Activated CD4-positive, alpha-beta T cell treated with anti-CD3 and anti-CD28 coated beads, Interleukin-2, amount 50 U/mL, for 48 hours (primary cell): ENCODE measurements at regions not wholly inside any gene's neighbourhood (a gene's known extent, or its start where the extent isn't known, plus 50 kb on each side); places are given as distances from the start of the nearest gene placed in this dataset.
"Not testable (repeated sequence)": the region's sequence is repeated elsewhere in the genome, so short reads cannot be mapped to it uniquely, and the experiment has no call there.

Source experiments
- DNase-seq, 2 experiments: peaks; one replicate each; pipeline ENCODE4 v3.0.0-alpha.2; 2020

- no peak for DNase-seq
Measured at GRCh38 chr3:177438596-177439220, 241.4 kb upstream of the TBL1XR1 start.

DNA sequence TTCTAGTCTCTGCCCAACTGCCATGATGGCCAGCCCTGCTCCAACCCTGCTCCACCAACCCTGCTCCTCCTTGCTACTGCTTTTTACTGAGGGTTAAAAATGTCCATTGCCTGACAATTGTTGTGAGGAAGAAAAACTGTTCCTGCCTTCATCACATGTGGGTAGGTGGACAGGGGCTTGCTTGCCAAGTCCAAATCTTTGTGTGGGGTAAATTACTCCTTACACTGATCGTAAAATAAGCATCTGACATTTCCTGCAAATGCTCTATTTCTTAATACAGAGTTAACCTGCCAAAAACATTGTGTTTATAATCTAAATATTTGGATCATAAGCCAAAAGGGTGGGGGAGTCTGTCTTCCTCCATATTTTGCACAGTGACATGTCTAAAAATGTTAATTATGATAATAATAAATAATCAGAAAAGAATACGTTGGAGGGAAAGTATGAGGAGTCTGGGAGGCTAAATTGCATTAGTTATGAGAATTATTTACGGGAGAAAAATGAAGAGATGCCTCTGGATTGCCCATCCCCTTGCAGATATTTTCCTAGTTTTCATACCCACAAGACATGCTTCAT is 242.5 kb upstream of the TBL1XR1 start:
- DNase-seq: no peak

GRCh38 chr3:177440456-177441104 is 243.3 kb upstream of the TBL1XR1 start:
- DNase-seq: no peak

DNA sequence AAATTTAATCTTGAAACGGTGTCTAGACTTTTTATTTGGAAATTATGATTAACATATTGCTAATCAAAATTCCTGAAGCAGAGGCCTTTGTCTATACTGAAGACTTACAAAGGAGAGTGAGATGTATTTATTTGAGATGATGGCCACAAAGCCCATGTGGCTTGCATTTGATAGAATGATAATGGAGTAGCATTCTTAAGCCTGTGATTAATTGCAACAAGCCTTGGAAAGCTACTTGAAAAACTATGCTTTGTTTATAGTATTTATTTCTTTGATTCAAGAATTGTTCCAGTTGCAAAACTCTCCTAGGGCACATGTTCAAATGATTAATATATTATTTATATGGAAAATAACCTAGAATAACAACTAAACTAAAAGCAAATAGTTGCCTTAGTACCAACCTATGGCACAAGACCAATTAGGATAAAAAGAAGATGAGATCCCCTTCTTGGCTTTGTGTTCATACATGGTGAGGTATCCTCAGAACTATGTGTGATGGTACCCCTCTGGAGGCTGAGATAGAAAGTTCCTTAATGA is 244.1 kb upstream of the TBL1XR1 start:
- DNase-seq: no peak

GRCh38 chr3:177441813-177442646 is 244.7 kb upstream of the TBL1XR1 start:
- no peak for DNase-seq

- DNase-seq: no peak
Measured at GRCh38 chr3:177443469-177443868, 246.2 kb upstream of the TBL1XR1 start.

GRCh38 chr3:177444696-177445095 is 247.4 kb upstream of the TBL1XR1 start:
- DNase-seq: no peak

GRCh38 chr3:177445549-177445948 is 248.3 kb upstream of the TBL1XR1 start:
- DNase-seq: no peak

GRCh38 chr3:177446165-177446601 is 248.9 kb upstream of the TBL1XR1 start:
- DNase-seq: no peak

- no peak for DNase-seq
Measured at GRCh38 chr3:177447938-177448337, 250.7 kb upstream of the TBL1XR1 start.

GRCh38 chr3:177448987-177449359 is 251.7 kb upstream of the TBL1XR1 start:
- DNase-seq: no peak

- DNase-seq: peak in 1 of 2 experiments; percentile 11
Measured at GRCh38 chr3:177449360-177450006, 252.2 kb upstream of the TBL1XR1 start.

- no peak for DNase-seq
Measured at GRCh38 chr3:177451301-177451750, 254.0 kb upstream of the TBL1XR1 start.

- DNase-seq: no peak
Measured at GRCh38 chr3:177451864-177452830, 254.9 kb upstream of the TBL1XR1 start.

DNA sequence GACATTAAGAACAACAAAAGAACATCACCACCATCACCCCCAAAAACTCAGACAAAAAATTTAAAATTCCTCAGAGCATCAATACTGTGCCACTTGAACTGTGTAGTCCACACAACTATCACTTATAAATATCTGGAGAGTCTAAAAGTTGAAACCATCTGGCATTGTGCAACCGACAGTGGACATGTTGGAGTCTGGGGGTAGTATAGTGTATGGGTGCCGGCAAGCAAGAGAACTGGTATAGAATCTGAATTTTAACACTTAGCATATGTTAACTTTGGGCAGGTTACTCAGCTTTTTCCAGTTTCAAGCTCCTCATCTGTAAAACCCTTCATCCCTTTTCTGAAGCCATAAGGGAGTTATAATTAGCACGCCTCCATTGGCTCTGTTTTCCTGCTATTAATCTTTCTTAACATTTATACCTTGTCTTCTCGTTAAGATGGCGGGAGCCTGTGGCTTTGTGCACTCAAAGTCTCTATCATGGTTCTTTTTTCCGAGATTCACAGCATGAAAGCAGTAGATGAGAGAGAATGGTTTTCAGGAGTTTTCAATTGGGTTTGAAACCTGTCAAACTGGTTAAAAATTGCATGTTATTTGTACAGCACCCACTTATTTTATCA is 255.7 kb upstream of the TBL1XR1 start:
- DNase-seq: no peak

- DNase-seq: no peak
Measured at GRCh38 chr3:177453451-177453844, 256.2 kb upstream of the TBL1XR1 start.

DNA sequence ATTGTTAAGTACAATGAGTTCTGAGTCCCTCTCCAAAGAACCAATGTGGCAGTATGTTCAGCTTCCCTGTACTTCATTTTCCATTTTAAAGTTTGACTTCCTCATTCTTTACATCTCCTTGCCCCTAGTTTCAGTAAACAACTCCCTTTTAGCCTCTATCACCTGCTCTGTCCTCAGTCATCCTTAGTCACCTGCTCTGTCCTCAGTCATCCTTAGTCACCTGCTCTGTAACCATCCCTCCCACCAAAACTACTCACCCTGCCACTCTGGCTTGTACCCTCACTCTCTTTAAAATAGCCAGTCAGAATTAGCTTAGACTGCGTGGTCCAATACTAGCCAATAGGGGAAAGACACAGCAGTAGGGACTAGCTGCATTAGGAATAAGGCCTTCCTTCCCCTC is 259.9 kb upstream of the TBL1XR1 start:
- DNase-seq: not testable (repeated sequence)

DNA sequence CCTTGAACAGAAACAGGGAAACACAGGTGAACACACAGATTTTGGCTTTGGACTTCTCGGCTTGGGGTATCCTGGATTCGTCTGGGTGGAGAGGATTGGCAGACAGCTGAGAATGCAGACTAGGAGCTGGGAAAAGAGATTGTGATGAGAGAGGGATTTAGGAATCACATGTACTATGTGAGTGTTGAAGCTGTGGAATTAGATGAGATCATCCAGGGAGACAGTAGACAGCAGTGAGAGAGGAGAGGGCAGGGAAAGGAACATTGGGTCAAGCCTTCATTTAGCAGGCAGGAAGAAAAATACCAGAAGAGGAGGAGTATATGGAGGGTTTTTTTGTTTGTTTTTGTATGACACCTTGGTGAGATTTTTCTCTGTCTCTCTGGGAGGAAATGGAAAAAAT is 262.1 kb upstream of the TBL1XR1 start:
- DNase-seq: no peak

DNA sequence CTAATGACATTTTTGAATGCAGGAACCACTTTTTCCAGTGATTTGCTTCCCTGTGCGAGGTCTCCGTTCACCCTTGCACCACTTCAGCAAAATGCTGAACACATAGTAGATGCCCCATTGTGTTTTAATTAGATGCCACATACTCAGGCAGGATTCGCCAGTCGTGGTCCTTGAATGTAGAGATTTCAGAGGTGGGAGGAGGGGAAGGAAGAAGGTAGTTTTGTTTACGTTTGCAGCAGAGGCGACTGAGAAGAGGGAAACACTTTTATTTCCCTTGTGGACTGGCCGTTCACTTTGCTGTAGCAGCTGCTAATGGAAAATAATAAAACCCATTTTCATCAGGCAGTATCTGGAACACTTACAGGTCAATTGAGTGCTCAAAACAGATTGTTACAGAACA is 262.8 kb upstream of the TBL1XR1 start:
- no peak for DNase-seq

DNA sequence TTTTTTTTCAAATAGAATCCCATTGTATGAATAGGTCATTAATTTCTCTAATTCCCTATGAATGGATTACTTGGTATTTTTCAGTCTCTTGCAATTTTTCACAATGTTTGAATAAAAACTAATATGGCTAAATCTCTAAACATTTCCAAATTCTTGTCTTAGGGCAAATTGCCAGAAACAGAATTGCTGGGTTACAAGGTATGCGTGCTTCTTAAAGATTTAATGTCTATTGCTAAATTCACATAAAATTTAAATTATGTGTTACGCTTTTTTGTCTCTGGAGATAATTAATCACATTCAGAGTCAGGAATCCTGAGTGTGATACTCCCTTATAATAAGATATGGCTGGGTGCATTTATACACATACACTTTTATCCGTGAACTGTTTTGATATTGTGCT is 264.5 kb upstream of the TBL1XR1 start:
- no peak for DNase-seq

GRCh38 chr3:177463341-177463740 is 266.1 kb upstream of the TBL1XR1 start:
- not testable (repeated sequence) for DNase-seq
